ENCODE measurements at regions not wholly inside any gene's neighbourhood (a gene's known extent, or its start where the extent isn't known, plus 50 kb on each side); places are given as distances from the start of the nearest gene placed in this dataset.

DNA sequence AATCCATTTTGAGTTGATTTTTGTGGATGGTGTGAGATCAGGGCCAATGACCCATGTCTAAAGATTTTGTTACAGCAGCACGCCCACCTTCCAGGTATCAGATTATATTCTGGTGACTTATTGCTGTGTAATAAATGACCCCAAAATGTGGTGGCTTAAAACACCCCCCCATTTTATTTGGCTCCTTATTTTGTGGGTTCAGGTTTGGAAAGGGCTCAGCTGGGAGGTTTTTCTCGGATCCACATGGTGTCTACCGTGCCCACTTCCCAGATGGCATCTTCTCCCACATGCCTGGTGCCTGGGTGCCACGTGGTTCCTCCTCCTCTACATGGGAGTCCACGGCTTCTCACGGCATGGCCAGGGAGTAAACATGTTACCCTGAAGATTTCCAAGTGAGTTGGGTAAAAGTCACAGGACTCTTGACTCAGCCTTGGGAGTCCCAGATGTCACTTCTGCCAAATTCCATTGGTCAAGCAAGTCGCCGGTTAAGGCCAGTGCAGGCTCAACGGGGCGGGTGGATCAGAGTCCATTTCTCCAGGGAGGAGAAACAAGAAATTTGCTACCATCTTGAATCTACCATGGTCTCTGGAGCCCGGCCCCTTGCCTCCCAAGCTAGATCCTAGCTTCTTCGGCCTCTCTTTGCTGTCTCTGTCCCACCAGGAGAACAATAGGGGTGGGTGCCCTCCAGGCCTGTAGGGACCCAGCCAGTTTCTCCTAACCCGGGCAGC lies 214.3 kb downstream of the KIF26A start:
- no peaks in the 10 kb centered on the region for H3K4me1 ChIP-seq (ENCODE audit: control insufficient read depth in 1 of 2, insufficient read depth in 2 of 2, low read length in 2 of 2)
- H3K27me3 ChIP-seq (ENCODE audit: control insufficient read depth in 1 of 2, insufficient read depth in 2 of 2, low read length in 2 of 2): peaks cover 0 to 6% of the 10 kb centered on the region in 2 donors
- H3K9ac ChIP-seq (ENCODE audit: low read depth in 1 of 2, low read length in 2 of 2): no peak overlapping the region
- H3K9me3 ChIP-seq (ENCODE audit: control insufficient read depth in 1 of 2, low read length in 2 of 2): no peaks in the 10 kb centered on the region
- no peak overlapping the region for H3K27ac ChIP-seq (ENCODE audit: low read depth, low read length)
- H3K36me3 ChIP-seq (ENCODE audit: control insufficient read depth in 1 of 2, insufficient read depth in 2 of 2, low read length in 2 of 2): no peaks in the 10 kb centered on the region
- no peak overlapping the region for H3K4me3 ChIP-seq (ENCODE audit: low read depth in 1 of 2, low read length in 2 of 2)

DNA sequence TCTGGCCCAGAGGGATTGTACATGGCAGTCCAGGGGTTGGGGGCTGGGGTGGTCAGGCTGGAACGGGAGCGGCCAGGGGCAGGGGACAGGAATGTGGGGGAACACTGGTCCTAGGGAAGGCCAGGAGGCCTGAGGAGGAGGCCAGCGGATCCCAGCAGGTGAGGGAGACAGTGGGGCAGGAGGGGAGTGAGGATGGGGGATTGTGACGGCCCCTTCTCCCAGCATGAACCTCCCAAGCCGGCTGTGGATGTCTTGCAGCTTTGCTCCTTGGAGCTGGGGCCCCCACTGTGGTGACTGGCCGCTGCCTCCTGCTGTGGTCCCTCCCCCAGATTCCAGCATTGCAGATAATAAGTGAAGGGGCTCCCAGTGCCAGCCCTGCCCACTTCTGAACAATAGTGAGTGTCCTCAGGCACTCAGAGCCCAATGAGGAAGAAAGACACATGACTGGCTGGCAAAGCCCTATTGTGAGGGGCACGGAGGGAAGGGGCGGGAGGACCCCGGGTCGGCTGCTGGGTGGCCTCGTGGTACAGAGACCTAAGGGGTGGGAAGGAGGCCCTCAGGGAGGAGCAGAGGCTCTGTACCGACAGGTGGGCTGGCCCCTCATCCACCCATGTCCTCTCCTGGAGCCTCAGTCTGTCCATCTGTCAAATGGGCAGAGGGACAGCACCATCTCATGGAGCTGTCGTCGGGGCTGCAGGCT lies 215.0 kb downstream of the KIF26A start:
- no peak overlapping the region for H3K9ac ChIP-seq (ENCODE audit: low read depth in 1 of 2, low read length in 2 of 2)
- no peaks in the 10 kb centered on the region for H3K36me3 ChIP-seq (ENCODE audit: control insufficient read depth in 1 of 2, insufficient read depth in 2 of 2, low read length in 2 of 2)
- H3K27ac ChIP-seq (ENCODE audit: low read depth, low read length): no peak overlapping the region
- no peaks in the 10 kb centered on the region for H3K9me3 ChIP-seq (ENCODE audit: control insufficient read depth in 1 of 2, low read length in 2 of 2)
- H3K4me1 ChIP-seq (ENCODE audit: control insufficient read depth in 1 of 2, insufficient read depth in 2 of 2, low read length in 2 of 2): no peaks in the 10 kb centered on the region
- no peak overlapping the region for H3K4me3 ChIP-seq (ENCODE audit: low read depth in 1 of 2, low read length in 2 of 2)
- H3K27me3 ChIP-seq (ENCODE audit: control insufficient read depth in 1 of 2, insufficient read depth in 2 of 2, low read length in 2 of 2): peaks cover 0 to 6% of the 10 kb centered on the region in 2 donors

DNA sequence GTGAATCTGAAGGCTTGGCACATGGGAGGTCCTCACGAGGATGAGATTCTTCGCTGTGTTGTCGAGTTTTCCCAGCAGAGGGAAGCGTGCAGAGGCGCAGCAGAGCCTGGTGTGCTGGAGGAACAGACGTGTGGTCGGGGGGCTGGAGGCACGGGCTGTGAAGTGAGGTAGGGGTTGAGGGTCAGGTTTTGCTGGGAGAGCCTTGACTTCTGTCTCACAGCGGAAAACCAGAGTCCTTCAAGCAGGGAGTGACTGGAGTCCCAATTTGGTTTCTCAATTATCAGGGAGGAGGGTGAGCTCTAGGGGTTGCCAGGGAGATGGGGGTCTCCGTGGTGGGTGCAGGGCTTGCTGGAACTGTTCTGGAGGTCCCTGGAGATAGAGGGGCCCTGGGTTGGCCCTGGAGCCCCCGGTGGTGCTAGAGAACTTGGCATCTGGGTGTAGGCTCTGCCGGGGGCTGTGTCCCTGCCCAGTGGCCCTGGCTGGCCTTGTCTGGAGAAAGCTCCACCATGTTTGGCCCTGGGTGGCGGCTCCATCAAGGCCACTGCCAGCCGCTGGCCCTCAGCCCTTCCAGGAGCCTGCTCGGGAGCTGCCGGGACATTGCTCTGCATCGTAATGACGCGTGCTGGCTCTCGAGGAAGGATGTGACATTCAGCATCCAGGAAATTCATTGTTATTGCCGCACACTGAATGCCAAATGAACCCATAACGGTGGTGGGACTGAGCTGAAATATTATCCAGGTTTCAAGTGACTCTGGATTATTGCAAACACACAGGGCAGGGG lies 215.7 kb downstream of the KIF26A start:
- Histone ChIP-seq H3K4me1 (ENCODE audit: control insufficient read depth in 1 of 2, insufficient read depth in 2 of 2, low read length in 2 of 2) (no peaks in the 10 kb centered on the region), H3K9ac (ENCODE audit: low read depth in 1 of 2, low read length in 2 of 2) (no peak overlapping the region), H3K36me3 (ENCODE audit: control insufficient read depth in 1 of 2, insufficient read depth in 2 of 2, low read length in 2 of 2) (no peaks in the 10 kb centered on the region), H3K27me3 (ENCODE audit: control insufficient read depth in 1 of 2, insufficient read depth in 2 of 2, low read length in 2 of 2) (peaks cover 0 to 6% of the 10 kb centered on the region in 2 donors), H3K9me3 (ENCODE audit: control insufficient read depth in 1 of 2, low read length in 2 of 2) (no peaks in the 10 kb centered on the region), H3K4me3 (ENCODE audit: low read depth in 1 of 2, low read length in 2 of 2) (no peak overlapping the region), H3K27ac (ENCODE audit: low read depth, low read length) (no peak overlapping the region)

DNA sequence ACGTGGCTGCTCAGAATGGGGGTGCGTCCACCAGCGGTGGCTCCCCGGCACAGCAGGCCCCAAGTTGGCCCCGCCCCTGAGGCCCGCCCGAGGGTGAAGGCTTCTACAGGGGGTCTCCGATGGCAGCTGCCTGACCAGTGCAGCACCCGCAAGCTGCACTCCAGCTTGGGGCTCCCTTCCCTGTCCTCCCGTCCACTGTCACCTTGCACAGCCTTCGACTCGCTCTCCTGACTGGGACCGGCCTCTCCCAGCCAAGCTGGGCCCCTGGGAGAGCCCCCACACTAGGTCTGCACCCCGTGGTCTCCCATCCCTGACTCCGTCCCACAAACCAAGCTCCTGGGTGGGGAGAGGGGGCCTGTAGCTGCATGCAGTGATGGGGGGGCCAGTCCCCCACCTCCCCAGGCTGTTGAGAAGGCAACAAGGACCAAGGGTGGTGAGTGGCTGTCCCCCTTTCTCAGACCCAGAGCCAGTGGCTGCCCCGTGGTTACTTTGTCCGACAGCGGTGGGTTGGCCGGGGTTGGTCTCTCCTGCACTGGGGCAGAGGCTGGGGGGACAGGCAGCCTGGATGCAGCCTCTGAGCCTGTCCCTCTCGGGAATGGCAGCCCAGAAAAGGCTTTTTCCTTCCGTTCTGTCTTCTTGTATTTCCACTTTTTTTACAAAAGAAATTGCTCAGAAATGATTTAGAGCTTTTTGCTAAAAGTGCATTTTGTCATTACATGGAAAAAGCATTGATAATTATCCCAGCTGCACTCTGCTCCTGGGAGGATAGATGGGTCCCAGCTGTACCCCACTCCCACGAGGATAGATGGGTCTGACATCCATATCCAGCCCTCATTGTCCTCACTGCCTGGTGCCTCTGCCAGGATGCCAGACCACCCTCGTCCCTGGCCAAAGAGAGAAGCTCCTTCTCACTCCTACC lies 217.0 kb downstream of the KIF26A start:
- H3K9me3 ChIP-seq (ENCODE audit: control insufficient read depth in 1 of 2, low read length in 2 of 2): no peaks in the 10 kb centered on the region
- H3K27ac ChIP-seq (ENCODE audit: low read depth, low read length): no peak overlapping the region
- H3K9ac ChIP-seq (ENCODE audit: low read depth in 1 of 2, low read length in 2 of 2): no peak overlapping the region
- H3K27me3 ChIP-seq (ENCODE audit: control insufficient read depth in 1 of 2, insufficient read depth in 2 of 2, low read length in 2 of 2): peaks cover 0 to 6% of the 10 kb centered on the region in 2 donors
- H3K36me3 ChIP-seq (ENCODE audit: control insufficient read depth in 1 of 2, insufficient read depth in 2 of 2, low read length in 2 of 2): no peaks in the 10 kb centered on the region
- H3K4me3 ChIP-seq (ENCODE audit: low read depth in 1 of 2, low read length in 2 of 2): no peak overlapping the region
- no peaks in the 10 kb centered on the region for H3K4me1 ChIP-seq (ENCODE audit: control insufficient read depth in 1 of 2, insufficient read depth in 2 of 2, low read length in 2 of 2)

DNA sequence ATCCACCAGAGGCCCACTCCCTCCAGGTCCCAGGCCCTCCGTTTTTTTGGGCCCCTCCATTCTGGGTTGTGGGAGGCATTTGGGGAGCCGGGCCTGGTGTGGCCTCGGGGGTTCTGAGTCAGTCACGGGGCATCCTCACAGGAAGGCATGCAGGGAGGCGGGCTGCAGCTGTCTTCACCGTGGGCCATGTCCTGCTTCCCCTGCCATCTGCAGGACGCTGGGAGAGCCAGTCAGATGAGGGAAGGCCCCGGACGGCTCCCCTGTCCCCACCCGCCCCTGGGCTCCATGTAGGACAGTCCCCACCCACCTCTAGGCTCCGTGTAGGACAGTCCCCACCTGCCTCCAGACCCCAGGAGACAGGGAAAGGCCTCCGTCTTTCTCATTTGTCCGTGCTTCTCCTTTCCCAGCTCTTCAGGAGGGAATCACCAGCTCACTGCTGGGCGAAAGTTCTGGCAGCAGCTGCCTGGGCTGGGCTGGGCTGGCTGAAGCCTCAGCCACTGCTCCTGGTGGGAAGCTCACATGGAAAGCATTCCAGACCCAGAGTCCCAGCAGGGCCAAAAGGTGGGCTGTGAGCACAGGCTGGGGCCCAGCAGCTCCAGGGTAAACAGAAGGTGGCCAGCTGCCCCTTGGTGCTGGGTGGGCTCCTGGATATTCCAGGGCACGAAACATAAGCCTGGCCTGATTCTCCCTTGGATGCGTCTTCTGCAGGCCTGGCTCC lies 217.8 kb downstream of the KIF26A start:
- no peak overlapping the region for H3K9ac ChIP-seq (ENCODE audit: low read depth in 1 of 2, low read length in 2 of 2)
- H3K27me3 ChIP-seq (ENCODE audit: control insufficient read depth in 1 of 2, insufficient read depth in 2 of 2, low read length in 2 of 2): peaks cover 0 to 6% of the 10 kb centered on the region in 2 donors
- no peak overlapping the region for H3K27ac ChIP-seq (ENCODE audit: low read depth, low read length)
- H3K36me3 ChIP-seq (ENCODE audit: control insufficient read depth in 1 of 2, insufficient read depth in 2 of 2, low read length in 2 of 2): no peaks in the 10 kb centered on the region
- H3K9me3 ChIP-seq (ENCODE audit: control insufficient read depth in 1 of 2, low read length in 2 of 2): no peaks in the 10 kb centered on the region
- no peak overlapping the region for H3K4me3 ChIP-seq (ENCODE audit: low read depth in 1 of 2, low read length in 2 of 2)
- H3K4me1 ChIP-seq (ENCODE audit: control insufficient read depth in 1 of 2, insufficient read depth in 2 of 2, low read length in 2 of 2): no peaks in the 10 kb centered on the region

DNA sequence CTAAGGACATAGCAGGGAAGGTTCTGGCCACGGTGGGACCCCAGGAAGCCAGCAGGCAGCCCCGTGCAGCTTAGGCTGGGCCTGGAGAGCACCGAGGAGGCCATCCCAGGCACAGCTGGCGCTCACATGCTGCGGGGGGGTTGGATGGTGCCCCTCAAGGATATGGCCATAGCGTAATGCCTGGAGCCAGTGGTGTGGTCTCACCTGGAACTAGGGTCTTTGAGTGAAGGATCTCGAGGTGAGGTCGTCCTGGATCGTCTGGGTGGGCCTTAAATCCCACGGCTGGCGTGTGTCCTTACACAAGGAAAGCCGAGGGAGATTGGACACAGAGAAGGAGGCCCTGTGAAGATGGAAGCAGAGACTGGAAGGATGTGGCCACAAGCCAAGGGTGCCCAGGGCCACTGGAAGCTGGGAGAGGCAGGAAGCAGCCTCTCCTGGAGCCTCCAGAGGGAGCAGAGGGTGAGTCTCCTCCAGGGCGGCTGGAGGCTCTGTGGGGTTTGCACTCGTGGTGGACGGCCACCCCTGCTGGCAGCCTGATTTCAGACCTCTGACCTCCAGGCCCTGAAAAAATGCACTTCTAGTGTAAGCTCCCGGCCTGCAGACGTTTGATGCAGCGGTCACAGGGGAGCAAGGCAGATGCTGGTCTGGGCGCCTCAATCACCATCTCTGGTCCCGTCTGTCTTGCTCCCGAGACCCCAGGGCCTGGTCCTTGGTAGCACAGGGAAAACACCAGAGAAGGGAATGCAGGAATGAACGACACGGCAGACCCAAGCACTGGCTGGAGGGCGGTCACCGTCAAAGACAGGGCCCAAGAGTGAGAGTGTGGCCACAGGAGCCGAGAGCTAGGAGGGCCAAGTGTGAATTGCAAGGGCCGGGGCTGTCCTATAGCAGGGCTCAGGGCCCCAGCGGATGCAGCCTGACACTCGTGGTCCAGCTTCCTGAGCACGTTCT lies 218.6 kb downstream of the KIF26A start:
- Histone ChIP-seq H3K36me3 (ENCODE audit: control insufficient read depth in 1 of 2, insufficient read depth in 2 of 2, low read length in 2 of 2) (no peaks in the 10 kb centered on the region), H3K4me1 (ENCODE audit: control insufficient read depth in 1 of 2, insufficient read depth in 2 of 2, low read length in 2 of 2) (no peaks in the 10 kb centered on the region), H3K9ac (ENCODE audit: low read depth in 1 of 2, low read length in 2 of 2) (no peak overlapping the region), H3K4me3 (ENCODE audit: low read depth in 1 of 2, low read length in 2 of 2) (no peak overlapping the region), H3K27ac (ENCODE audit: low read depth, low read length) (no peak overlapping the region), H3K9me3 (ENCODE audit: control insufficient read depth in 1 of 2, low read length in 2 of 2) (no peaks in the 10 kb centered on the region), H3K27me3 (ENCODE audit: control insufficient read depth in 1 of 2, insufficient read depth in 2 of 2, low read length in 2 of 2) (peaks cover 0 to 4% of the 10 kb centered on the region in 2 donors)

DNA sequence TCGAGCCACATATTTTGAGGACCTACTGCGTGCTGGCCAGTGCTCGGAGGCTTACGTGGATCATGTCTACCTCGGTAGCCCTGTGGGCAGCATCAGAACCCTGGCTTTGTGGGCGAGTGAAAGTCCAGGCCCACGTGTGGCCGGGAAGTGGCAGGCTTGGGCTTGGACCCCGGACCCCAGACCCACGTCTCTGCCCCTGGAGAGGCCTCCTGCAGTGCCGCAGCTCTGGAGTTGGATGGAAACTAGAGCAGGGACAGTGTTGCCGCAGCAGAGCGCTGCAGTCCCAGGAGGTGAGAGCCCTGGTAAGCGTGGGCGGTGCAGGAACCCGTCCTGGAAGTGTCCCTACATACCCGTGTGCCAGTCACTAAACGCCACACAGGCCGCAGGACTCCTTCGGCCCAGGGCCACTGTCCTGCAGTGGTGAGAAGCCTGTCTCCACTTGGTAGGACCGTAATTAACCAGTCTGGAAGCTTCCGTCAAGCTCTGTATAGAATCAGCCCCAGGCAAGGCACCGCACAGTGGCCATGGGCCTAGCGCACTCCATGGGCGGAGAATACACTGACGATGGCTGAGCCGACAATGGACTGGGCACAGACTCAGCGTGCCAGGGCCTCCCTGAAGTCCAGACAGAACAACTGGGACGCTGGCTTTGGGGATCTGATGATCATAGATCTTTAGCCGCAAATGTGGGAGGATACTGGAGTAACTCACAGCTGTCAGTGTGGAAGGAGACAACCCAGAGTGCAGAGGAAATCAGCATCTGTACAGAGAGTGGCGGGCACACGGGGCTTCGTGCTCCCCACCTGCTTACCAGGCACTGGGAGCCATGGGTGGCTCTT lies 219.5 kb downstream of the KIF26A start:
- H3K9me3 ChIP-seq (ENCODE audit: control insufficient read depth in 1 of 2, low read length in 2 of 2): no peaks in the 10 kb centered on the region
- H3K36me3 ChIP-seq (ENCODE audit: control insufficient read depth in 1 of 2, insufficient read depth in 2 of 2, low read length in 2 of 2): no peaks in the 10 kb centered on the region
- H3K4me1 ChIP-seq (ENCODE audit: control insufficient read depth in 1 of 2, insufficient read depth in 2 of 2, low read length in 2 of 2): no peaks in the 10 kb centered on the region
- no peaks in the 10 kb centered on the region for H3K27me3 ChIP-seq (ENCODE audit: control insufficient read depth in 1 of 2, insufficient read depth in 2 of 2, low read length in 2 of 2)
- no peak overlapping the region for H3K4me3 ChIP-seq (ENCODE audit: low read depth in 1 of 2, low read length in 2 of 2)
- no peak overlapping the region for H3K9ac ChIP-seq (ENCODE audit: low read depth in 1 of 2, low read length in 2 of 2)
- H3K27ac ChIP-seq (ENCODE audit: low read depth, low read length): no peak overlapping the region

DNA sequence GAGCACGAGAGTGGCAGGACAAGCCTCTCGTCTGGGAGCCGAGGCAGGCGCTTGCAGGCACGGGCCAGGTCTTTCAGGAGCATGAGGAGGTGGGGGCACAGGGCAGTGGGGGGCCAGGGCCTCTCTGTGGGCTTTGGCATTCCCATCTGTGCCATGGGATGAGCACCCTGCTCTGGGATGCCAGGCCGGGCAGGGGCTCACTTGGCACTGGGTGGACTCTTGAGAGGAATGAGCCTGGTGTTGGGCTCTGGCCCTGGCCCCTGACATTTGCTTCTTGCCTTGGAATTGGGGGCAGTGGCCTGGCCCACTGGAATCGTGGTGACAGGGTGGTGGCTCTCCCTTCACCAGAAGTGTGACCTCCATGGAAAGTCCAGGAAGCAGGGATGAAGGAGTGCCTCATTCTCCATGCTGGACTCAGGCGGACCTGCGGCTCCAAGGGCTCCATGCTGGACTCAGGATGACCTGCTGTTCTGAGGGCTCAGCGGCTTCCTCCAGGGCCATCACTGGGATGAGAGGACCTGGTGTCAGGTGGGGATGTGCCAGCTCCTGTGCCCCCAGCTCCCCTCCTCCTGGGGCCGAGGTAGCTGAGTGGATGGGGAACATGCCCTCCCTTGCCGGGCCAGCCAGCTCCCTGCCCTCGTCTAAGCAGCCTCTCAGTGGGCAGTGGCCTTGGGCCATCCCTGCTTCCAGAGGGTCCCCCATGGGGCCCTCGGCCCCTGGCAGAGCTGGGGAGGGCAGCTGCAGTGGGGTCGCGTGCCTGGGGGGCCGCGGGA lies 220.3 kb downstream of the KIF26A start:
- H3K36me3 ChIP-seq (ENCODE audit: control insufficient read depth in 1 of 2, insufficient read depth in 2 of 2, low read length in 2 of 2): no peaks in the 10 kb centered on the region
- H3K4me3 ChIP-seq (ENCODE audit: low read depth in 1 of 2, low read length in 2 of 2): no peak overlapping the region
- no peaks in the 10 kb centered on the region for H3K27me3 ChIP-seq (ENCODE audit: control insufficient read depth in 1 of 2, insufficient read depth in 2 of 2, low read length in 2 of 2)
- no peaks in the 10 kb centered on the region for H3K9me3 ChIP-seq (ENCODE audit: control insufficient read depth in 1 of 2, low read length in 2 of 2)
- H3K27ac ChIP-seq (ENCODE audit: low read depth, low read length): no peak overlapping the region
- no peaks in the 10 kb centered on the region for H3K4me1 ChIP-seq (ENCODE audit: control insufficient read depth in 1 of 2, insufficient read depth in 2 of 2, low read length in 2 of 2)
- no peak overlapping the region for H3K9ac ChIP-seq (ENCODE audit: low read depth in 1 of 2, low read length in 2 of 2)

Measured in duodenal mucosa (tissue), 2 donors.